Upper lobe of left lung (tissue), 4 donors: ENCODE measurements at regions not wholly inside any gene's neighbourhood (a gene's known extent, or its start where the extent isn't known, plus 50 kb on each side); places are given as distances from the start of the nearest gene placed in this dataset.

ENCODE experiments used
- CTCF ChIP-seq, 6 experiments: fragments of 450-650 bp in 4 of 6; fragments of 200-600 bp in 2 of 6; sonication (generic) in 2 of 6; IDR thresholded peaks; one replicate each; pipeline ENCODE4 v1.5.1; 2016 to 2019; ENCODE audit warnings: antibody characterized with exemption in 6 of 6
- POLR2A ChIP-seq, 4 donors: fragments of 450-650 bp; IDR thresholded peaks; one replicate each; pipeline ENCODE4 v1.5.1; 2016 to 2017; ENCODE audit warnings: antibody characterized with exemption in 4 of 4, mild to moderate bottlenecking in 2 of 4
- POLR2AphosphoS5 ChIP-seq, 2 donors: sonication (generic); formaldehyde crosslinking; IDR thresholded peaks; one replicate each; pipeline ENCODE4 v1.5.1; 2017; ENCODE audit warnings: antibody characterized with exemption in 2 of 2

- no peak for TF ChIP-seq POLR2AphosphoS5 (IDR thresholded peaks at IDR 0.05)
- TF ChIP-seq POLR2A (IDR thresholded peaks at IDR 0.05), result no peak
- no peak for TF ChIP-seq CTCF (IDR thresholded peaks at IDR 0.05)
These were observed 53.8 kb upstream of the ARAP3 start for GRCh38 chr5:141735823-141736222.
